ENCODE measurements at regions not wholly inside any gene's neighbourhood (a gene's known extent, or its start where the extent isn't known, plus 50 kb on each side); places are given as distances from the start of the nearest gene placed in this dataset.
A peak's percentile ranks its signal among the peaks of the same experiment; 100 is the strongest.
"Not testable (repeated sequence)": the region's sequence is repeated elsewhere in the genome, so short reads cannot be mapped to it uniquely, and the experiment has no call there.

- DNase-seq (ENCODE audit: low spot score) = not testable (repeated sequence)
Measured at GRCh38 chr1:228611707-228612106, 123.6 kb upstream of the RHOU start.

DNA sequence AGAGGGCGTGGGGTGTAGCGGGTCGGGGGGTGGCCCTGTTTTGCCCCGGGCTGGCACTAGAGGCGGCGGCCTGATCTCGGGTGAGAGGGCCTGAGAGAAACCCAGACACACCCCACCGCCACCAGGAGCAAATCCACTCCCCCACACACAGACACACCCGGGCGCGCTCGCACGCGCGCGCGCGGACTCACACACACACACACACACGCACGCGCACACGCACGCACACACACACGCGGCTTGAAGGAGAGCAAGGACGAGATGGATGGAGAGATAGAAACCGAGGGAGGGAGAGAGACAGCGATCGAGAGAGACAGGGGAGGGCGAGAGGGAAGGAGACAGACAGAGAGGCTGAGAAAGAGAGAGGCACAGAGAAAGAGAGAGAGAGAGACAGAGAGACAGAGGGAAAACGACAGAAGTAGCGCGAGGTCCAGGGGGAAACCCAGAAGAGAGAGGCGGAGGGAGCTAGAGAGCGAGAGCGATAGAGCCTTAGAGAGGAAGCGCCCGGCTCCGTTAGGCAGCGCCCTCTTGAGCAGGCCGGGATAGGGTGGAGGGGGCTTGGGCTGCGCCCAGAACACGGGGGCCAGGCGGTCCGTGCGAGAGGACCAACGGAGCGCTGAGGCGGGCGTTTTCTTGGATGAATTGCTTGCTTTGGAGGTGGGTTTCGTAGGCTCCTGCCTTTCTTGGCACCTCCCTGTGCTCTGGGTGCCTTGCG, 113.1 kb upstream of the RHOU start:
- DNase-seq (ENCODE audit: low spot score) = not testable (repeated sequence)

DNA sequence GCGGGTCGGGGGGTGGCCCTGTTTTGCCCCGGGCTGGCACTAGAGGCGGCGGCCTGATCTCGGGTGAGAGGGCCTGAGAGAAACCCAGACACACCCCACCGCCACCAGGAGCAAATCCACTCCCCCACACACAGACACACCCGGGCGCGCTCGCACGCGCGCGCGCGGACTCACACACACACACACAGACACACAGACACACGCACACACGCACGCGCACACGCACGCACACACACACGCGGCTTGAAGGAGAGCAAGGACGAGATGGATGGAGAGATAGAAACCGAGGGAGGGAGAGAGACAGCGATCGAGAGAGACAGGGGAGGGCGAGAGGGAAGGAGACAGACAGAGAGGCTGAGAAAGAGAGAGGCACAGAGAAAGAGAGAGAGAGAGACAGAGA, 108.8 kb upstream of the RHOU start:
- DNase-seq (ENCODE audit: low spot score) = not testable (repeated sequence)

DNA sequence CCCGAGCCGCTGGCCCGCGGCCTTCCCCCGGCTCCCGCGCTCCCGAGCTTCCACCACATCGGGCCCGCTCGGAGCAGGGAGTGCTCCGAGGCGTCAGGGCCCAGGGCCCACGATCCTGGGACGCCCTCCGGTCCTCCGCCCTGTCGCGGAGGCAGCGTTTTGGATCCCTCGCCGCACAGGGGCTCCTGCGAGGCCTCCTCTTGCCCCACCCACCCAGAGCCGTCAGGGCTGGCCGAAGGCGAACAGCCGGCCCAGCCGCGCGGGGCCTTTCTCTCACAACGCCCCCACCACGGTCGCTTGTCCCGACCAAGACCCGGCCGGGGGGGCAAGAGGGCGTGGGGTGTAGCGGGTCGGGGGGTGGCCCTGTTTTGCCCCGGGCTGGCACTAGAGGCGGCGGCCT, 102.4 kb upstream of the RHOU start:
- not testable (repeated sequence) for DNase-seq (ENCODE audit: low spot score)

GRCh38 chr1:228635304-228635703, 100.0 kb upstream of the RHOU start:
- DNase-seq (ENCODE audit: low spot score) = not testable (repeated sequence)

DNA sequence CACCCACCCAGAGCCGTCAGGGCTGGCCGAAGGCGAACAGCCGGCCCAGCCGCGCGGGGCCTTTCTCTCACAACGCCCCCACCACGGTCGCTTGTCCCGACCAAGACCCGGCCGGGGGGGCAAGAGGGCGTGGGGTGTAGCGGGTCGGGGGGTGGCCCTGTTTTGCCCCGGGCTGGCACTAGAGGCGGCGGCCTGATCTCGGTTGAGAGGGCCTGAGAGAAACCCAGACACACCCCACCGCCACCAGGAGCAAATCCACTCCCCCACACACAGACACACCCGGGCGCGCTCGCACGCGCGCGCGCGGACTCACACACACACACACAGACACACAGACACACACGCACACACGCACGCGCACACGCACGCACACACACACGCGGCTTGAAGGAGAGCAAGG, 97.8 kb upstream of the RHOU start:
- DNase-seq (ENCODE audit: low spot score) = not testable (repeated sequence)

GRCh38 chr1:228646717-228647522, 88.4 kb upstream of the RHOU start:
- DNase-seq (ENCODE audit: low spot score) = peak; percentile 63

DNA sequence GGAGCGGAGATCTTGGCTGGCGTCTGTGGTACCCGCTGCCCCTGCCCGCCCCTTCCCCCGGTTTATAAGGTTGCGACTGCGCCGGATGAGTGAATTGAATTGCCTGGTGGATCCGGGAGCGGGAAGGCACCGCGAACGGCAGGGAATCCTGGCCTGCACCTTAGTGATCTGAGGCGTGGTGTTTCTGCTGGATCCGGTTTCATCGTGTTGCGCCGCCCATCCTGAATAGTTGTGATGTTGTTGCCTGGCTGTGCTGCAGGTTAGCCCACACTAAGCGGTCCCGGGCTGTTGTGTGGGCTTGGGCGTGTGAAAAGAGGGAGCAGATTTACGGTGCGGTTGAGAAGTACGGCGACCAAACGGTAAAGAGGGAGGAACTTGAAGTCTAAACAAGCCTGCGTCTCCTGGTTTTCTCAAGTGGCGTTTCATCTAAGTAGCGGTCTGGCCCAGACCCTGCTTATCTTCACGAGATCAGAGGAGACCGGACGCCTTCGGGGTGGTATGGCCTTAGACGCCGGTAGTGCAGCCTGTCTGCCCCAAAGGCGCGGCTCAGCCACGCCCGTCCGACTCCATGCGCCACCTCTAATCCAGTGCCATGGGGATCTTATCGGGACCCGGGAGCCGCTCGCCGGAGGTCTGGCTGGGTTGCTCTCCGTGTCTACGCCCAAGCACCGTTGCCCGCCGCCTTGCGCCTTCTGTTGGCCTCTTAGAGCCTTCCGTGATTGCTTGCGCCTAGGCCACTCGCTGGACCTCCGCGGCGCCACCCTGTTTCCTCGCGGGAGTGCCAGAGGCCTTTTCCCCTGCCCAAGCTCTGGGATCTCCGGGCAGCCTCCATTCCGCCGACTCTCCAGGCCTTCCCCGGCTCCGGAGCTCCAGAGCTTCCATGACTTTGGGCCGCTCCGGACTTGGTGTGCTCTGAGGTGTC, 87.5 kb upstream of the RHOU start:
- peak; percentile 78 for DNase-seq (ENCODE audit: low spot score)

DNA sequence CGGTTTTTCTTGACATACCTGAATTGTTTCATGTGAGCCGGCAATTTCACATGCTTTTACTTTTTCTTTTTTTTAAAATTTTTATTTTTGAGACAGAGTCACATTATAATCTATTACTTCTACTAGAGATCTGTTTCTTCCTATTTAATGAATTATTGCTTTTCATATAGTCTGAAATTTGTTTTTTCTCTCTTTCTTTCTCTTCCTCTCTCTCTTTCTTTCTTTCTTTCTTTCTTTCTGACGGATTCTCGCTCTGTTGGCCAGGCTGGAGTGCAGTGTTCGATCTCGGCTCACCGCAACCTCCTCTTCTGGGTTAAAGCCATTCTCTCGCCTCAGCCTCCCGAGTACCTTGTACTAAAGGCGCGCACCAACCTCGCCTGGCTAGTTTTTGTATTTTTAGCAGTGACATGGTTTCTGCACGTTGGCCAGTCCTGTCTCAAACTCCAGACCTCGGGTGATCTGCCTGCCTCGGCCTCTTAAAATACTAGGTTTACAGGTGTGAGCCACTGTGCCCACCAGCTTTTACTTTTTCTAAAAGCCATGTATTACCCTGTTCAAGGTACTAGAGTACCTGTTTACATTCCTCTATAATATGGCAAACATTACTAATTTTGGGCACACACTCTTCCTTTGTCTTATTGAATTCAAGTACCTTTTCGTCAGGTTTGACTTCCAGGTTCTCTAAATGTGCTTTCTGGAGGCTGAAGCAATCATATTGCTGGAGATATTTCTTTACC, 86.5 kb upstream of the RHOU start:
- no peak for DNase-seq (ENCODE audit: low spot score)

- peak; percentile 63 for DNase-seq (ENCODE audit: low spot score)
Measured at GRCh38 chr1:228650141-228650540, 85.1 kb upstream of the RHOU start.

DNA sequence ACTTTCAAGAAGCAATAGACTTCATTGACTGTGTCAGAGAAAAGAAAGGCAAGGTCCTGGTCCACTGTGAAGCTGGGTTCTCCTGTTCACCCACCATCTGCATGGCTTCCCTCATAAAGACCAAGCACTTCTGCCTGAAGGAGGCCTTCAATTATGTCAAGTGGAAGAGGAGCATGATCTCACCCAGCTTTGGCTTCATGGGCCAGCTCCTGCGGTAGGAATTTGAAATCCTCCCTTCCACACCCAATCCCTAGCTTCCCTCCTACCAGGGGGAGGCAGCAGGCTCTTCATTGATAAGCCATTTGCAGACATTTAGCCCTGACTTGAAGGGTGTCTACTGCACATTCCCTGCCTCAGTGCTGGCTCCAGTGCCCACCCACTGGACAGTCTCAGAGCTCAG, 84.3 kb upstream of the RHOU start:
- no peak for DNase-seq (ENCODE audit: low spot score)

DNA sequence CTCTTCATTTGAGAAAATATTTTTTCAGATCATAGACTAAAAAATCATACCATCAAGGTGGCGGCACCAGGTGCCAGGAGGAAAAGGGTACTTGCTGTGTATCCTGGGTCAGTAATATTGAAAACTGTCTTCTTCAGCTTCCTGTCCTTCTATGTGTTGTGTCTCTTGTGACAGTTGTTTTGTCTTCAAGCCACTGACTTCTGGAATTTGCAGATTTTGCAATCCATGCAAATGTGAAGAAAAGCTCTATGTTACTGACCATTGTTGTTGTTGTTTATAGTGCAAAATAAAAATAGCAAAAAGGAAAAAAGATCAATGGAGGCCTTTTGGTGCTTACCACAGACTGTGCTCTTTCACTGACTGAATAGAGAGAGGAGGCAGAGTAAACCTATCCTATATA, 83.2 kb upstream of the RHOU start:
- no peak for DNase-seq (ENCODE audit: low spot score)

DNA sequence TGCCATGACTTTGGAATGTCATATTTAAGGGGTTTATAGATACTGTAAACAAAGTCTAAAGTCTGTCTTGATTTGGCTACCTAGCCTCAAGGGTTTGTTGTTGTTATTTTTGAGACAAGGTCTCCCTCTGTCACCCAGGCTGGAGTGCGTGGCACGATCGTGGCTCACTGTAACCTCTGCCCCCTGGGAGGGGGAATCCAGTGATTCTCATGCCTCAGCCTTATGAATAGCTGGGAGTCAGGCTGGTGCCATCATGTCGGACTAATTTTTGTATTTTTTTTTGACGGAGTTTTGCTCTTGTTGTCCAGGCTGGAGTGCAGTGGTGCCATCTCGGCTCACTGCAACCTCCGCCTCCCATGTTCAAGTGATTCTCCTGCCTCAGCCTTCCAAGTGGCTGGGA, 82.2 kb upstream of the RHOU start:
- not testable (repeated sequence) for DNase-seq (ENCODE audit: low spot score)

DNA sequence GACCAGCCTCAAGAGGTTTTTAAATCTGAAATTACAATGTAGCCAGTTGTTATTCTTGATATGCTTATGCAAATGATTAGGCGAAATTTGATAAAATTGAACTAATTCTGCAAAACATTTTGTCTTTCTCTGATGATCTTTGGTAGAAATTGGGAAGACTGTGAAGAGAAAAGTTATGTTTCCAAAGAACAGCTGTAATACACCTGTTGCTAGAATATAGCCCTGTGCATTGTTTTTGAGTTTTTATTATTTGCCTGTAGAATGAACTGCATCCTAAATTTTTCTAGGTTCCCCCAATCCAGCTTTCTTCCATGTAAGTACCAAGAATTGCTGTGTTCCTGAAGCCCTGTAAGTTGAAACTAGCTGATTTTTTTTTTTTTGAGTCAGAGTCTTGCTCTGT, 81.5 kb upstream of the RHOU start:
- DNase-seq (ENCODE audit: low spot score) = no peak

- no peak for DNase-seq (ENCODE audit: low spot score)
Measured at GRCh38 chr1:228655796-228656394, 79.4 kb upstream of the RHOU start.

DNA sequence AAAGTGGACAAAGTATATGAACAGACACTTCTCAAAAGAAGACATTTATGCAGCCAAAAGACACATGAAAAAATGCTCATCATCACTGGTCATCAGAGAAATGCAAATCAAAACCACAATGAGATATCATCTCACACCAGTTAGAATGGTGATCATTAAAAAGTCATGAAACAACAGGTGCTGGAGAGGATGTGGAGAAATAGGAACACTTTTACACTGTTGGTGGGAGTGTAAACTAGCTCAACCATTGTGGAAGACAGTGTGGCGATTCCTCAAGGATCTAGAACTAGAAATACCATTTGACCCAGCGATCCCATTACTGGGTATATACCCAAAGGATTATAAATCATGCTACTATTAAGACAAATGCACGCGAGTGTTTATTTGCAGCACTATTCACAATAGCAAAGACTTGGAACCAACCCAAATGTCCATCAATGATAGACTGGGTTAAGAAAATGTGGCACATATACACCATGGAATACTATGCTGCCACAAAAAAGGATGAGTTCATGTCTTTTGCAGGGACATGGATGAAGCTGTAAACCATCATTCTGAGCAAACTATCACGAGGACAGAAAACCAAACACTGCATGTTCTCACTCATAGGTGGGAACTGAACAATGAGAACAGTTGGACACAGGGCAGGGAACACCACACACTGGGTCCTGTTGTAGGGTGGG, 73.1 kb upstream of the RHOU start:
- not testable (repeated sequence) for DNase-seq (ENCODE audit: low spot score)

DNA sequence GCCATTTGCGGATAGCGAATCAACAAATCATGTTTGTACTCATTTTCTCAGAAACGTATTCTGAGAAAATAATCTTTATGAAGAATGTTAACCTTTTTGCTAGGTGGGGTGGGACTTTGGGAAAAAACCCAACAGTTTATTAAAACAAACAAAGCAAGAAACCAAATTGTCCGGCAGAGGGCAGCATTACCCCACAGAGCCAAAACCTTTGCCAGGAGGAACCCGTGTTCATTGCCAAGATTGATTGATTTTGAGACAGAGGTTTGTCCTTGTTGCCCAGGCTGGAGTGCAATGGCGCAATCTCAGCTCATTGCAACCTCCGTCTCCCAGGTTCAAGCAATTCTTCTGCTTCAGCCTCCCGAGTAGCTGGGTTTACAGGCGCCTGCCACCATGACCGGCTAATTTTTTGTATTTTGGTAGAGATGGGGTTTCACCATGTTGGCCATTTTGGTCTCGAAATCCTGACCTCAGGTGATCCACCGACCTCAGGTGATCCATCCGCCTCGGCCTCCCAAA, 70.8 kb upstream of the RHOU start:
- DNase-seq (ENCODE audit: low spot score) = peak; percentile 79

DNA sequence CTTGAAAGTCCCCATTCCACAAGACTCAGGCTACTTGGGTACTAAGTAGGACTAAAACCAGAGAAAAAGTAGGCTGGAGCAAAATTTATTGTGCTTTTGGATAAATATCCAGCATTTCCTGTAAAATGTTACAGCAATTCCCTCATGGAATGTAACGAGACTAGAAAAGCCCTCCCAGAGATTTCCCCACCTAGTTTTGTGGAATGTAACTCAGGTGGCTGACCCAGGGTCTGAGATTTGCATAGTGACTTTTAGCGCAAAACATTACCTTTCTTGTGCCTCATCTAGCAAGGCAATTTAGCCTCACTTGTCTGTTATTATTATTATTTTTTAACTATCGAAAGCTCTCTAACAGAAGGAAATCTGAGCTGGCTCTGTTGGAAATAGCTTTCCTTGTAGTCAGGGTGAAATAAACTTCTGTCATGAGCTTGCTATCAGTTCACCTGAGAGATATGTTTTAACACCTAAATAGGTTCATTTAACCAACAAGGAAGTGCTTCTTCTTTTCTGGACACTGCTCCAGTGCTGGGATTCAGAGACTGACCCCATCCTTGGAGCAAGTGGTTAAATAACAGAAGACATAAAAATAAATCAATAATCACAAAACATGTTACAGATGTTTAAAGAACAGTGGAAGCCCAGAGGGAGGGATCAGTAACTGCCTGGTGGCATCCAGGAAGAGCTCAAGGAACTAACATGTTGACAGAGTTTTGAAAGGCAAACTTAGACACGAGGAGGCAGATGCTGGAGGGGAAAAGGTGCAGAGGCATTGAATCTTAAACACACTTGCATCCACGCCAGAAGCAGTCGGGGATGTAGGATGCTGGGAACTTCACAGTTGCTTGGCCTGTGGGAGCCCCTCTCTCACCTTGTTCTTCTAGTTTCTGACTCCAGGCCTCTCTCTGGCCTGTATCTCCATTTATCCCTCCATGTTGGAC, 68.3 kb upstream of the RHOU start:
- no peak for DNase-seq (ENCODE audit: low spot score)

DNA sequence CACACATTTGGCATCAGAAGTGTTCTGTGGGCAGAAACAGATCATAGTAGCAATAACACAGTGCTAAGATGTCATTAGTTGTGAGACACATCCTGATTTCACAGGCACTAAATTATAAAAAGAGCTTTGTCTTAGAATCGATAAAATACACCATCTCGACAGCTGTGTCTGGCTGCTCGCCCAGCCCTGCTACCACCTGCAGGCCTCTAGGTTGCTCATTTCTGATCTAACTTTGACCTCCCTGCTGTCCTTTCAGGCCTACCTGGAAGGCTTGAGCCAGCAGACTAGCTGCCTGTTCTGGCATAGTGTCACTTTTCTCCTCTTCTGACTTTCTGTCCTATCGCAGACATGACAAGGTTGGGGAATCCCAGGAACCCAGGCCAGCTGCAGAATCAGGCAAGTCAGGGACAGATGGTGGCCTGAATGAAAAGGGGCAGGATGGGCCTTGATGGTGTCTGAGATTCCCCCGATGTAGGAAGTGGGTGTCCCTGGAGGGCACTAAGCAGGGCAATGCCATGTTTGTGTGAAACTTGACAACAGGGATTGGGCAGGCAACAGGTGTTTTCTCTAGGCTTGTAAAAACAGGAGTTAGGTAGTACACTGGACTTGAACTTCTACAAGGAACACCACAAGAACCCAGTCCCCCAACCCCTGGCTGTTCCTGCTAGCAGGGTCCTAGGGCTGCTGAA, 66.6 kb upstream of the RHOU start:
- no peak for DNase-seq (ENCODE audit: low spot score)
